PC-3 (cell line): ENCODE measurements at regions not wholly inside any gene's neighbourhood (a gene's known extent, or its start where the extent isn't known, plus 50 kb on each side); places are given as distances from the start of the nearest gene placed in this dataset.

Experiments used
- EZH2phosphoT487 ChIP-seq: fragments of 300-600 bp; sonication (generic); IDR thresholded peaks from 2 replicates; pipeline ENCODE4 v1.6.1; 2018; ENCODE audit warnings: mild to moderate bottlenecking, antibody characterized with exemption, low read length, borderline replicate concordance
- TF ChIP-seq, protein P1 (sequence below): fragments of 300-600 bp; sonication (generic); conservative IDR thresholded peaks from 2 replicates; pipeline ENCODE4 v1.5.1; 2017; ENCODE audit warnings: antibody characterized with exemption, low read depth, mild to moderate bottlenecking, low read length

DNA sequence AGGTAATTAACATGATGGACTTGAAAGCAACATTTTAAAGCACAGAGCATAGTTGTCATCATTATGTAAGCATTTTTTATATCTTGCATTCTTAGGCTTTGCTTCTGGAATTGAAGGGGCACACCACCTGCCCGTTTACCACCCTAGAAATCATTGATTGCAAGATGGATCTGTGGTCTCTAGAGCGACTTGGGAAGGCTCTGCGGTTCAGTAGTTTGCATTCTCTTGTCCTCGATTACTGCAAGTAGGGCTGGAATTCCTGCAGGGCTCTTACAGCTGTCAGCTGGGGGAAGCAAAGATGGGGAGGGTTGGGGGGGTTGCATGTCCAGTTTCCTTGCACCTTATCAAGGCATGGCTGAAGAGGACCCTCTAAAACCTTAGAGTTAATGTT, 56.7 kb upstream of the RNF7 start:
- no peak for TF ChIP-seq EZH2phosphoT487
- TF ChIP-seq, protein P1, sequence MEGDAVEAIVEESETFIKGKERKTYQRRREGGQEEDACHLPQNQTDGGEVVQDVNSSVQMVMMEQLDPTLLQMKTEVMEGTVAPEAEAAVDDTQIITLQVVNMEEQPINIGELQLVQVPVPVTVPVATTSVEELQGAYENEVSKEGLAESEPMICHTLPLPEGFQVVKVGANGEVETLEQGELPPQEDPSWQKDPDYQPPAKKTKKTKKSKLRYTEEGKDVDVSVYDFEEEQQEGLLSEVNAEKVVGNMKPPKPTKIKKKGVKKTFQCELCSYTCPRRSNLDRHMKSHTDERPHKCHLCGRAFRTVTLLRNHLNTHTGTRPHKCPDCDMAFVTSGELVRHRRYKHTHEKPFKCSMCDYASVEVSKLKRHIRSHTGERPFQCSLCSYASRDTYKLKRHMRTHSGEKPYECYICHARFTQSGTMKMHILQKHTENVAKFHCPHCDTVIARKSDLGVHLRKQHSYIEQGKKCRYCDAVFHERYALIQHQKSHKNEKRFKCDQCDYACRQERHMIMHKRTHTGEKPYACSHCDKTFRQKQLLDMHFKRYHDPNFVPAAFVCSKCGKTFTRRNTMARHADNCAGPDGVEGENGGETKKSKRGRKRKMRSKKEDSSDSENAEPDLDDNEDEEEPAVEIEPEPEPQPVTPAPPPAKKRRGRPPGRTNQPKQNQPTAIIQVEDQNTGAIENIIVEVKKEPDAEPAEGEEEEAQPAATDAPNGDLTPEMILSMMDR, result no peak
